ENCODE measurements at regions not wholly inside any gene's neighbourhood (a gene's known extent, or its start where the extent isn't known, plus 50 kb on each side); places are given as distances from the start of the nearest gene placed in this dataset.

- DNase-seq, result no peak
- Mint-ChIP-seq H3K27ac (no peak overlapping the region), H3K27me3 (ENCODE audit: low read depth) (no peaks in the 10 kb centered on the region), H3K9me3 (no peaks in the 10 kb centered on the region), H3K4me1 (ENCODE audit: low read depth) (no peaks in the 10 kb centered on the region), H3K36me3 (ENCODE audit: low read depth) (no peaks in the 10 kb centered on the region), H3K4me3 (no peak overlapping the region)
- intact Hi-C loops (cut with micrococcal nuclease), result no loop called here
- CTCF ChIA-PET, result no interaction called here
Measured at GRCh38 chr6:113182370-113183141, 674.6 kb upstream of the MARCKS start.

- CTCF ChIA-PET, result no interaction called here
Measured at GRCh38 chr6:113184291-113184690, 672.9 kb upstream of the MARCKS start.

GRCh38 chr6:113184736-113185135, 672.4 kb upstream of the MARCKS start:
- intact Hi-C loops (cut with micrococcal nuclease), result no loop called here
- no peak for DNase-seq
- CTCF ChIA-PET, result no interaction called here
- no peaks in the 10 kb centered on the region for H3K27me3 Mint-ChIP-seq (ENCODE audit: low read depth)
- H3K4me1 Mint-ChIP-seq (ENCODE audit: low read depth), result no peaks in the 10 kb centered on the region
- H3K27ac Mint-ChIP-seq, result no peak overlapping the region
- H3K9me3 Mint-ChIP-seq, result no peaks in the 10 kb centered on the region
- H3K4me3 Mint-ChIP-seq, result no peak overlapping the region
- H3K36me3 Mint-ChIP-seq (ENCODE audit: low read depth), result no peaks in the 10 kb centered on the region

More at GRCh38 chr6:113184291-113184690, 672.9 kb upstream of the MARCKS start:
- H3K4me1 Mint-ChIP-seq (ENCODE audit: low read depth), result no peaks in the 10 kb centered on the region
- H3K27ac Mint-ChIP-seq, result no peak overlapping the region
- no peak for DNase-seq
- H3K9me3 Mint-ChIP-seq, result no peaks in the 10 kb centered on the region
- H3K27me3 Mint-ChIP-seq (ENCODE audit: low read depth), result no peaks in the 10 kb centered on the region
- H3K4me3 Mint-ChIP-seq, result no peak overlapping the region
- intact Hi-C loops (cut with micrococcal nuclease), result no loop called here
- H3K36me3 Mint-ChIP-seq (ENCODE audit: low read depth), result no peaks in the 10 kb centered on the region

- H3K36me3 Mint-ChIP-seq (ENCODE audit: low read depth), result no peaks in the 10 kb centered on the region
- no peak overlapping the region for H3K4me3 Mint-ChIP-seq
- no peak overlapping the region for H3K27ac Mint-ChIP-seq
- H3K4me1 Mint-ChIP-seq (ENCODE audit: low read depth), result no peaks in the 10 kb centered on the region
- no peak for DNase-seq
- H3K27me3 Mint-ChIP-seq (ENCODE audit: low read depth), result no peaks in the 10 kb centered on the region
- H3K9me3 Mint-ChIP-seq, result no peaks in the 10 kb centered on the region
- CTCF ChIA-PET, result no interaction called here
- intact Hi-C loops (cut with micrococcal nuclease), result no loop called here
Measured at GRCh38 chr6:113185299-113185698, 671.8 kb upstream of the MARCKS start.

GRCh38 chr6:113187661-113188060, 669.5 kb upstream of the MARCKS start:
- Mint-ChIP-seq H3K4me3 (no peak overlapping the region), H3K36me3 (ENCODE audit: low read depth) (no peaks in the 10 kb centered on the region), H3K27me3 (ENCODE audit: low read depth) (no peaks in the 10 kb centered on the region), H3K27ac (no peak overlapping the region), H3K4me1 (ENCODE audit: low read depth) (no peaks in the 10 kb centered on the region), H3K9me3 (no peaks in the 10 kb centered on the region)
- no peak for DNase-seq
- CTCF ChIA-PET, result no interaction called here
- intact Hi-C loops (cut with micrococcal nuclease), result no loop called here

GRCh38 chr6:113188962-113189361, 668.2 kb upstream of the MARCKS start:
- no peak for DNase-seq
- Mint-ChIP-seq H3K27me3 (ENCODE audit: low read depth) (no peaks in the 10 kb centered on the region), H3K4me3 (no peak overlapping the region), H3K36me3 (ENCODE audit: low read depth) (no peaks in the 10 kb centered on the region), H3K9me3 (peaks cover 2% of the 10 kb centered on the region), H3K4me1 (ENCODE audit: low read depth) (no peaks in the 10 kb centered on the region), H3K27ac (no peak overlapping the region)
- CTCF ChIA-PET, result no interaction called here
- intact Hi-C loops (cut with micrococcal nuclease), result no loop called here

- intact Hi-C loops (cut with micrococcal nuclease), result no loop called here
- no peaks in the 10 kb centered on the region for H3K36me3 Mint-ChIP-seq (ENCODE audit: low read depth)
- CTCF ChIA-PET, result no interaction called here
Measured at GRCh38 chr6:113190170-113190569, 667.0 kb upstream of the MARCKS start.

GRCh38 chr6:113194090-113194489, 663.1 kb upstream of the MARCKS start:
- peaks cover 2% of the 10 kb centered on the region for H3K9me3 Mint-ChIP-seq
- H3K27me3 Mint-ChIP-seq (ENCODE audit: low read depth), result no peaks in the 10 kb centered on the region
- no peak for DNase-seq
- H3K4me3 Mint-ChIP-seq, result no peak overlapping the region
- H3K4me1 Mint-ChIP-seq (ENCODE audit: low read depth), result no peaks in the 10 kb centered on the region
- H3K27ac Mint-ChIP-seq, result no peak overlapping the region
- no peaks in the 10 kb centered on the region for H3K36me3 Mint-ChIP-seq (ENCODE audit: low read depth)
- CTCF ChIA-PET, result no interaction called here
- intact Hi-C loops (cut with micrococcal nuclease), result no loop called here

More at GRCh38 chr6:113190170-113190569, 667.0 kb upstream of the MARCKS start:
- no peaks in the 10 kb centered on the region for H3K4me1 Mint-ChIP-seq (ENCODE audit: low read depth)
- H3K9me3 Mint-ChIP-seq, result peaks cover 2% of the 10 kb centered on the region
- H3K27me3 Mint-ChIP-seq (ENCODE audit: low read depth), result no peaks in the 10 kb centered on the region
- no peak overlapping the region for H3K4me3 Mint-ChIP-seq
- no peak for DNase-seq
- no peak overlapping the region for H3K27ac Mint-ChIP-seq

GRCh38 chr6:113202852-113203714, 654.1 kb upstream of the MARCKS start:
- H3K27ac Mint-ChIP-seq, result no peak overlapping the region
- no peaks in the 10 kb centered on the region for H3K27me3 Mint-ChIP-seq (ENCODE audit: low read depth)
- intact Hi-C loops (cut with micrococcal nuclease), result no loop called here
- CTCF ChIA-PET, result no interaction called here
- H3K36me3 Mint-ChIP-seq (ENCODE audit: low read depth), result no peaks in the 10 kb centered on the region
- H3K4me1 Mint-ChIP-seq (ENCODE audit: low read depth), result no peaks in the 10 kb centered on the region
- H3K4me3 Mint-ChIP-seq, result no peak overlapping the region
- DNase-seq, result no peak
- H3K9me3 Mint-ChIP-seq, result no peaks in the 10 kb centered on the region

- no peaks in the 10 kb centered on the region for H3K4me1 Mint-ChIP-seq (ENCODE audit: low read depth)
- CTCF ChIA-PET, result no interaction called here
- DNase-seq, result no peak
- H3K36me3 Mint-ChIP-seq (ENCODE audit: low read depth), result no peaks in the 10 kb centered on the region
- no peak overlapping the region for H3K4me3 Mint-ChIP-seq
- no peaks in the 10 kb centered on the region for H3K9me3 Mint-ChIP-seq
- intact Hi-C loops (cut with micrococcal nuclease), result no loop called here
- no peaks in the 10 kb centered on the region for H3K27me3 Mint-ChIP-seq (ENCODE audit: low read depth)
- H3K27ac Mint-ChIP-seq, result no peak overlapping the region
Measured at GRCh38 chr6:113203715-113204110, 653.4 kb upstream of the MARCKS start.

- Mint-ChIP-seq H3K9me3 (no peaks in the 10 kb centered on the region), H3K36me3 (ENCODE audit: low read depth) (no peaks in the 10 kb centered on the region), H3K4me3 (no peak overlapping the region), H3K27ac (no peak overlapping the region), H3K27me3 (ENCODE audit: low read depth) (no peaks in the 10 kb centered on the region), H3K4me1 (ENCODE audit: low read depth) (no peaks in the 10 kb centered on the region)
- intact Hi-C loops (cut with micrococcal nuclease), result no loop called here
- DNase-seq, result no peak
- CTCF ChIA-PET, result no interaction called here
Measured at GRCh38 chr6:113205553-113205952, 651.6 kb upstream of the MARCKS start.

GRCh38 chr6:113208726-113209125, 648.4 kb upstream of the MARCKS start:
- no peak for DNase-seq
- intact Hi-C loops (cut with micrococcal nuclease), result no loop called here
- Mint-ChIP-seq H3K4me3 (no peak overlapping the region), H3K27me3 (ENCODE audit: low read depth) (no peaks in the 10 kb centered on the region), H3K27ac (no peak overlapping the region), H3K36me3 (ENCODE audit: low read depth) (no peaks in the 10 kb centered on the region), H3K4me1 (ENCODE audit: low read depth) (no peaks in the 10 kb centered on the region), H3K9me3 (no peaks in the 10 kb centered on the region)
- CTCF ChIA-PET, result no interaction called here

- Mint-ChIP-seq H3K4me1 (ENCODE audit: low read depth) (no peaks in the 10 kb centered on the region), H3K27me3 (ENCODE audit: low read depth) (no peaks in the 10 kb centered on the region), H3K4me3 (no peak overlapping the region), H3K9me3 (no peaks in the 10 kb centered on the region), H3K27ac (no peak overlapping the region), H3K36me3 (ENCODE audit: low read depth) (no peaks in the 10 kb centered on the region)
- CTCF ChIA-PET, result no interaction called here
- intact Hi-C loops (cut with micrococcal nuclease), result no loop called here
- DNase-seq, result no peak
Measured at GRCh38 chr6:113209315-113209714, 647.8 kb upstream of the MARCKS start.

Measured in activated naive CD4-positive, alpha-beta T cell treated with anti-CD3 and anti-CD28 coated beads for 36 hours (primary cell).